Epithelial cell of esophagus (primary cell): ENCODE measurements at regions not wholly inside any gene's neighbourhood (a gene's known extent, or its start where the extent isn't known, plus 50 kb on each side); places are given as distances from the start of the nearest gene placed in this dataset.

Source experiments
- DNase-seq: peaks from one replicate; pipeline ENCODE4 v3.0.0; 2010; ENCODE audit warnings: low read depth
- H3K4me3 ChIP-seq: 2 replicates; pipeline ENCODE4 v1.5.1; 2011; ENCODE audit warnings: mild to moderate bottlenecking, low read length, control low read depth
- TF ChIP-seq, protein P1 (sequence below): IDR thresholded peaks from 2 replicates; pipeline ENCODE4 v1.5.1; 2011; ENCODE audit warnings: low read depth, mild to moderate bottlenecking, low read length, control low read depth, inconsistent platforms; ENCODE audit not compliant: insufficient read depth; ENCODE audit errors: missing control alignments

DNA sequence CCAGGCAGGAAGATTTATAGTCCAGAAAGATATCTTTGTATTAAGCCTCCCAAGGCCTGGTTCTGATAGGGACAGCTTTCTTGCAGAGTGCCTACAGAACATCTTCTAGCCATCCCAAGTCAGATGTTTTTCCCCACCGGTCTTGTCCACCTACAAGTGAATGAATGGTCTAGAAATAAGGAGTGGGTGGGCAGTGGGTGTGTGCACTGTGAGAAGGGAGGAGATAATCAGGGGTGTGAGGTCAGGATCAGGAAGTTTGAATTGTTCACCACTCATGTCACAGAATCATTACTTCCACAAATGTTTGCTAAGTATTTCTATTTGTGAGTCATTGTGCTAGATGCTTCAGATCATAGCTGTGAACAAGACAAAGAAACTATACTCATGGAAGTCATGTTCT, 332.6 kb downstream of the NKX6-1 start:
- no peak for DNase-seq
- H3K4me3 ChIP-seq = no peak overlapping the region
- TF ChIP-seq, protein P1, sequence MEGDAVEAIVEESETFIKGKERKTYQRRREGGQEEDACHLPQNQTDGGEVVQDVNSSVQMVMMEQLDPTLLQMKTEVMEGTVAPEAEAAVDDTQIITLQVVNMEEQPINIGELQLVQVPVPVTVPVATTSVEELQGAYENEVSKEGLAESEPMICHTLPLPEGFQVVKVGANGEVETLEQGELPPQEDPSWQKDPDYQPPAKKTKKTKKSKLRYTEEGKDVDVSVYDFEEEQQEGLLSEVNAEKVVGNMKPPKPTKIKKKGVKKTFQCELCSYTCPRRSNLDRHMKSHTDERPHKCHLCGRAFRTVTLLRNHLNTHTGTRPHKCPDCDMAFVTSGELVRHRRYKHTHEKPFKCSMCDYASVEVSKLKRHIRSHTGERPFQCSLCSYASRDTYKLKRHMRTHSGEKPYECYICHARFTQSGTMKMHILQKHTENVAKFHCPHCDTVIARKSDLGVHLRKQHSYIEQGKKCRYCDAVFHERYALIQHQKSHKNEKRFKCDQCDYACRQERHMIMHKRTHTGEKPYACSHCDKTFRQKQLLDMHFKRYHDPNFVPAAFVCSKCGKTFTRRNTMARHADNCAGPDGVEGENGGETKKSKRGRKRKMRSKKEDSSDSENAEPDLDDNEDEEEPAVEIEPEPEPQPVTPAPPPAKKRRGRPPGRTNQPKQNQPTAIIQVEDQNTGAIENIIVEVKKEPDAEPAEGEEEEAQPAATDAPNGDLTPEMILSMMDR = no peak

DNA sequence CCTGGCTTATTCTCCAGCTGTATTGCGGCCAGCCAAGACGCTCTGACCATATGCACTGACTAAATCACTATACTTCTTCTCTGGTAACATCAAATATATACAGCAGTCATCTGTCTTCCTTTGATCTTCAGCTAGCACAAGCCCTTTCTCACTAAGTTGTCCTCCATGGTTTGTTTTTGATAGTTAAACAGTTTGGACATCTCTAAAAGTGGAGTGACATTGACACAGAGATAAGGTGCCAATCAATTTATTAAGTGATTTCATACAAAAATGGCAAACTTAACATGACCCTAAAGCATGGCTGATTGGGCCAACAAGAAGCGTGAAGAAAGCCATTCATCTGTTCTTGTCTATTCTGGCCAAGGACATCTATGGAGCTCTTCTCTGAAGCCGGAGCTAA, 334.9 kb downstream of the NKX6-1 start:
- TF ChIP-seq, protein P1 = no peak
- no peak overlapping the region for H3K4me3 ChIP-seq
- DNase-seq = no peak

DNA sequence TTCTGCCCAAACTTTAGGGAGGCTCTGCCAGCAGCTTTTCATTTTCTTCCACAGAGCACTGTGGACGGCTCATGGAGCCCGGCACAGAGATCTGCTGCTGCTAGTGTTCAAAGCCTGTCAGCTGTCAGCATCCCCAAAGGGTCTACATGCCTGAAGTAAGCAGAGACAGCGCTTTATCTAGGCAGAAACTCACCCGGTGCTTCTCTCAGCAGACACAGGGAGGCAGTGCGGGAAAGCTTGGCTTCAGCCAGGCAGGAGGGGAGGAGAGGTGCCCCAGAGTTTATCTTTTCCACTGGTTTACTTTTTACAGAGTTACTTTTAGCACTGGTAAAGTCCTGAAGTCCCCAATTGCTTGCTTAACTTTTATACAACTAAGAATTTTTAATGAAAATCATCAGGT, 339.3 kb downstream of the NKX6-1 start:
- TF ChIP-seq, protein P1 = peak; percentile 16
- no peak overlapping the region for H3K4me3 ChIP-seq
- DNase-seq = peak; percentile 13

DNA sequence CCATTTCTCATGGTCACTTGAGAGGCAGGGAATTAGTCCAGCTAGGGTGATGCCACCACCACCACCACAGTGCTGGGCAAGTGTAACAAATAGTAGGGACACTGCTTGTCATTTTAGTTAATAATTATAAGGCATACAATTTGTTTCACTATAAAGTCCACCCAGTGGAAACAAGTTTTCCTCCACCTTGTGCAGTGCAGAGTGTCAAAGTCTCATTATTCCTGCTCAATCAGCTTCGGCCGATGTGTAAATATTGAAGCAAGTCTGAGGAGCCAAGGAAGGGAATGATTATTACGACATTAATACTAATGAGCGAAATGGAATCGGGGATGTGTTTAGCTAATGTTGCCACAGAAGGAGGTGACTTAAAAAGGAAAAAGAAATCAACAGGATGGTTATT, 340.4 kb downstream of the NKX6-1 start:
- TF ChIP-seq, protein P1 = no peak
- no peak for DNase-seq
- no peak overlapping the region for H3K4me3 ChIP-seq

DNA sequence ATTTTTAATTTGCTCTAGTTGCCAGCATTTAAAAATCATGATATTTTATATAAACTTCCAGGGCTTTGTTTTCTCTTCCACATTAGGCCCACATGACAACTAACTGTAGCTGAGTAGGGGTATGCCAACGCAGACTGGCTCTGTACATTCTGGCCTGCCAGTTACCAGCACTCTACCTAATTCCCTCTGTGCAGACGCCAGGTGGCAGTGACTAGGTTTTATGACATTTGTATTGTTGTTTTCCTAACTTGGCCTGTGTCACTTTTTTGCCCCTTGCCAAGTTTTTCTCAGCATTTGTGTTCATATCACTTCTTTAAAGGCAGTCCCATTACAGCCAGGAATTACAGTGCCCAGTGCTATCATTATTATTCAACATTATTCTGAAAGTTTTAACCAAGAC, 347.5 kb downstream of the NKX6-1 start:
- H3K4me3 ChIP-seq = no peak overlapping the region
- TF ChIP-seq, protein P1 = peak; percentile 19
- DNase-seq = no peak

DNA sequence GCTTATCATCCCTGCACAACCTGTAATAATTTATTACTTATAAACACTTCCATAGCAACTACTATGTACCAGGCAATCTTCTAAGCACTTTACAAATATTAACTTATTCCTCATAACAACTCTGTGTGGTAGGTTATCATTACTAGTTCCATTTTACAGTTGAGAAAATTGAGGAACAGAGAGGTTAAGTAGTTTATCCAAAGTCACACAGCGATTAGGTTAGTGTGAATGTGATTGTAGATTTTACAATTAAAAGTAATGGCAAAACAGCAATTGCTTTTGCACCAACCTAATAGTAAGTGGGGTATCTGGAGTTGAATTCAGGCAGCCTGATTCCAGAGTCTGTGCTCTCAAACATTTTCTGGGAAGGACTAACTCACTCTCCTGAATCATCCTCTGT, 348.9 kb downstream of the NKX6-1 start:
- no peak overlapping the region for H3K4me3 ChIP-seq
- DNase-seq = no peak
- TF ChIP-seq, protein P1 = no peak

DNA sequence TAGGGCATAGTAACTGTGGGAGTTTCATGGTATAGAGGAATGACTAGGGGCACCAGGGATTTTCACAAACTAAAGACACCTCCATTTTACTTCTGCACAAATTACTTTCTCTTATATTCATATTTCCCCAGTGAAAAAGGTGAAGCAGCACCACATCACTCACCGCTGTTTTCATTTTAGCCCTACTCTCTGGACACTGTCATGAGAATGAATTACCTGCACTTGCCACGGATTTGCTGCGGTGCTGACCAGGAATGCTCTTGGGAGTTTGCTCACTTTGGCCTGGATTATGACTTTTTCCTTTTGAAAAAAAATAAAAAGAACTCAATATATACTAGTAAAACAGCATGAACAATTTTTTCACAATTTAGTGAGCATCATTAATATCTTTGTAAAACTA, 351.3 kb downstream of the NKX6-1 start:
- no peak overlapping the region for H3K4me3 ChIP-seq
- DNase-seq = no peak
- TF ChIP-seq, protein P1 = no peak
